HG02870 (cell line): ENCODE measurements at regions not wholly inside any gene's neighbourhood (a gene's known extent, or its start where the extent isn't known, plus 50 kb on each side); places are given as distances from the start of the nearest gene placed in this dataset.
"Not testable (repeated sequence)": the region's sequence is repeated elsewhere in the genome, so short reads cannot be mapped to it uniquely, and the experiment has no call there.

Source experiments
- ATAC-seq: cut with Tn5 transposase; IDR thresholded peaks from one replicate; pipeline ENCODE4 v1.9.1; 2021; ENCODE audit warnings: mild to moderate bottlenecking, moderate library complexity; ENCODE audit not compliant: unreplicated experiment

- no peak for ATAC-seq
Observed at GRCh38 chr7:81234896-81235295, 316.0 kb upstream of the SEMA3C start.

- ATAC-seq, result no peak
Observed at GRCh38 chr7:81233208-81233940, 314.5 kb upstream of the SEMA3C start.

GRCh38 chr7:81232084-81232799 lies 313.4 kb upstream of the SEMA3C start:
- ATAC-seq, result no peak

- no peak for ATAC-seq
Observed at GRCh38 chr7:81231301-81231838, 312.5 kb upstream of the SEMA3C start.

- no peak for ATAC-seq
Observed at GRCh38 chr7:81226234-81226633, 307.4 kb upstream of the SEMA3C start.

- not testable (repeated sequence) for ATAC-seq
Observed at GRCh38 chr7:81222692-81223091, 303.8 kb upstream of the SEMA3C start.

- no peak for ATAC-seq
Observed at GRCh38 chr7:81221527-81222217, 302.8 kb upstream of the SEMA3C start.

GRCh38 chr7:81218480-81219106 lies 299.7 kb upstream of the SEMA3C start:
- no peak for ATAC-seq

GRCh38 chr7:81213394-81213793 lies 294.5 kb upstream of the SEMA3C start:
- ATAC-seq, result no peak

- no peak for ATAC-seq
Observed at GRCh38 chr7:81211934-81212320, 293.1 kb upstream of the SEMA3C start.

GRCh38 chr7:81211204-81211933 lies 292.5 kb upstream of the SEMA3C start:
- no peak for ATAC-seq

- ATAC-seq, result no peak
Observed at GRCh38 chr7:81210137-81211064, 291.6 kb upstream of the SEMA3C start.

- ATAC-seq, result no peak
Observed at GRCh38 chr7:81209059-81209458, 290.2 kb upstream of the SEMA3C start.

- no peak for ATAC-seq
Observed at GRCh38 chr7:81207801-81208200, 288.9 kb upstream of the SEMA3C start.

GRCh38 chr7:81206667-81207360 lies 288.0 kb upstream of the SEMA3C start:
- ATAC-seq, result no peak

- no peak for ATAC-seq
Observed at GRCh38 chr7:81206217-81206616, 287.4 kb upstream of the SEMA3C start.

- ATAC-seq, result no peak
Observed at GRCh38 chr7:81201188-81201587, 282.3 kb upstream of the SEMA3C start.

- no peak for ATAC-seq
Observed at GRCh38 chr7:81198766-81199165, 279.9 kb upstream of the SEMA3C start.

GRCh38 chr7:81197266-81197665 lies 278.4 kb upstream of the SEMA3C start:
- ATAC-seq, result no peak
